HEK293 (cell line): ENCODE measurements at regions not wholly inside any gene's neighbourhood (a gene's known extent, or its start where the extent isn't known, plus 50 kb on each side); places are given as distances from the start of the nearest gene placed in this dataset.

ENCODE experiments used
- CTCF ChIA-PET: fragments of 350-600 bp; formaldehyde crosslinking; extraction: SDS; loops from one replicate; lab custom pipeline; 2021; ENCODE audit warnings: antibody characterized with exemption; lab: Yijun Ruan, JAX
- POLR2A ChIA-PET: fragments of 300-600 bp; formaldehyde crosslinking; extraction: SDS; loops from one replicate; lab custom pipeline; 2020; ENCODE audit warnings: antibody characterized with exemption, inconsistent platforms; lab: Yijun Ruan, JAX
- H3K27ac ChIP-seq: fragments of 200-500 bp; sonication (Bioruptor generic); 2 replicates; pipeline ENCODE4 v1.5.1; 2014; ENCODE audit warnings: low read depth, low read length, control low read depth, inconsistent platforms; ENCODE audit errors: extremely low read depth
- H3K36me3 ChIP-seq, 2 experiments: fragments of 200-500 bp in 1 of 2; sonication (Bioruptor generic) in 1 of 2; 1 replicate in 1 of 2; 2 replicates in 1 of 2; pipeline ENCODE4 v1.5.1; 2014 to 2017; ENCODE audit warnings: inconsistent platforms in 2 of 2, low read length in 2 of 2; ENCODE audit not compliant: control insufficient read depth in 2 of 2, insufficient read depth in 1 of 2
- H3K4me1 ChIP-seq: fragments of 200-500 bp; sonication (Bioruptor generic); 2 replicates; pipeline ENCODE4 v1.5.1; 2014; ENCODE audit warnings: mild to moderate bottlenecking, low read length, inconsistent platforms; ENCODE audit not compliant: control insufficient read depth, insufficient read depth
- H3K4me3 ChIP-seq: 2 replicates; pipeline ENCODE4 v1.5.1; 2011; ENCODE audit warnings: low read depth, mild to moderate bottlenecking, control low read depth, low read length, moderate library complexity
- H3K9me3 ChIP-seq: fragments of 200-500 bp; sonication (Bioruptor generic); 2 replicates; pipeline ENCODE4 v1.5.1; 2014; ENCODE audit warnings: low read depth, low read length, inconsistent platforms; ENCODE audit not compliant: control insufficient read depth, insufficient read depth
- ELK4 ChIP-seq: IDR thresholded peaks from 2 replicates; pipeline ENCODE4 v1.6.1; 2011; ENCODE audit warnings: mild to moderate bottlenecking, low read depth, low read length, borderline replicate concordance
- GLI2 ChIP-seq: fragments of 450-650 bp; formaldehyde crosslinking; IDR thresholded peaks from 2 replicates; pipeline ENCODE4; 2017; ENCODE audit warnings: missing biosample characterization, missing genetic modification characterization, low read depth, borderline replicate concordance
- KLF16 ChIP-seq: fragments of 450-650 bp; formaldehyde crosslinking; IDR thresholded peaks from 2 replicates; pipeline ENCODE4 v1.5.1; 2017; ENCODE audit warnings: missing biosample characterization, missing genetic modification characterization
- PRDM6 ChIP-seq: fragments of 450-650 bp; formaldehyde crosslinking; IDR thresholded peaks from 2 replicates; pipeline ENCODE4 v1.5.1; 2017; ENCODE audit warnings: missing biosample characterization, missing genetic modification characterization
- SCRT1 ChIP-seq: fragments of 450-650 bp; formaldehyde crosslinking; IDR thresholded peaks from 2 replicates; pipeline ENCODE4 v1.5.1; 2016; ENCODE audit warnings: missing biosample characterization, missing genetic modification characterization, borderline replicate concordance
- SETDB1 ChIP-seq: IDR thresholded peaks from one replicate; pipeline ENCODE4 v1.6.1; 2017; ENCODE audit warnings: mild to moderate bottlenecking, low read length, moderate library complexity, mixed read lengths; ENCODE audit not compliant: insufficient read length
- SP2 ChIP-seq: fragments of 450-650 bp; formaldehyde crosslinking; IDR thresholded peaks from 2 replicates; pipeline ENCODE4 v1.5.1; 2016; ENCODE audit warnings: missing biosample characterization, missing genetic modification characterization
- TCF7L2 ChIP-seq: IDR thresholded peaks from 2 replicates; pipeline ENCODE4 v1.6.1; 2011; ENCODE audit warnings: low read depth, mild to moderate bottlenecking, inconsistent platforms, low read length, moderate library complexity, borderline replicate concordance
- ZBTB1 ChIP-seq: fragments of 450-650 bp; formaldehyde crosslinking; IDR thresholded peaks from 2 replicates; pipeline ENCODE4 v1.5.1; 2016; ENCODE audit warnings: missing biosample characterization, missing genetic modification characterization
- ZBTB17 ChIP-seq: fragments of 450-650 bp; formaldehyde crosslinking; IDR thresholded peaks from 2 replicates; pipeline ENCODE4 v1.5.1; 2016; ENCODE audit warnings: missing biosample characterization, missing genetic modification characterization
- ZFHX2 ChIP-seq: fragments of 450-650 bp; formaldehyde crosslinking; conservative IDR thresholded peaks from 2 replicates; pipeline ENCODE4 v1.5.1; 2016; ENCODE audit warnings: missing biosample characterization, missing genetic modification characterization
- ZNF132 ChIP-seq: fragments of 450-650 bp; formaldehyde crosslinking; IDR thresholded peaks from 2 replicates; pipeline ENCODE4 v1.5.1; 2017; ENCODE audit warnings: missing biosample characterization, missing genetic modification characterization, borderline replicate concordance
- ZNF19 ChIP-seq: fragments of 450-650 bp; formaldehyde crosslinking; IDR thresholded peaks from 2 replicates; pipeline ENCODE4; 2016; ENCODE audit warnings: missing biosample characterization, missing genetic modification characterization, low read depth
- ZNF23 ChIP-seq: fragments of 450-650 bp; formaldehyde crosslinking; IDR thresholded peaks from 2 replicates; pipeline ENCODE4 v1.5.1; 2016; ENCODE audit warnings: missing biosample characterization, missing genetic modification characterization, borderline replicate concordance
- ZNF366 ChIP-seq: fragments of 450-650 bp; formaldehyde crosslinking; conservative IDR thresholded peaks from 2 replicates; pipeline ENCODE4 v1.5.1; 2016; ENCODE audit warnings: missing biosample characterization, missing genetic modification characterization
- ZNF394 ChIP-seq: fragments of 450-650 bp; formaldehyde crosslinking; IDR thresholded peaks from 2 replicates; pipeline ENCODE4 v1.5.1; 2016; ENCODE audit warnings: missing biosample characterization, missing genetic modification characterization, mild to moderate bottlenecking, moderate library complexity, borderline replicate concordance
- ZNF423 ChIP-seq: fragments of 450-650 bp; formaldehyde crosslinking; IDR thresholded peaks from 2 replicates; pipeline ENCODE4 v1.5.1; 2016; ENCODE audit warnings: missing biosample characterization, missing genetic modification characterization
- ZNF530 ChIP-seq: fragments of 450-650 bp; formaldehyde crosslinking; IDR thresholded peaks from 2 replicates; pipeline ENCODE4 v1.5.1; 2016; ENCODE audit warnings: low read depth, missing biosample characterization, missing genetic modification characterization
- ZNF571 ChIP-seq: fragments of 450-650 bp; formaldehyde crosslinking; IDR thresholded peaks from 2 replicates; pipeline ENCODE4 v1.5.0; 2017; ENCODE audit warnings: missing biosample characterization, missing genetic modification characterization
- ZNF600 ChIP-seq: fragments of 450-650 bp; formaldehyde crosslinking; IDR thresholded peaks from 2 replicates; pipeline ENCODE4 v1.5.1; 2016; ENCODE audit warnings: missing biosample characterization, missing genetic modification characterization
- ZNF677 ChIP-seq: fragments of 450-650 bp; IDR thresholded peaks from 2 replicates; pipeline ENCODE4 v1.5.0; 2018; ENCODE audit warnings: missing biosample characterization, mild to moderate bottlenecking, missing genetic modification characterization, moderate library complexity
- ZNF768 ChIP-seq: fragments of 450-650 bp; formaldehyde crosslinking; IDR thresholded peaks from 2 replicates; pipeline ENCODE4 v1.5.1; 2018; ENCODE audit warnings: missing biosample characterization, mild to moderate bottlenecking, missing genetic modification characterization
- ZSCAN23 ChIP-seq: fragments of 450-650 bp; formaldehyde crosslinking; IDR thresholded peaks from 2 replicates; pipeline ENCODE4 v1.5.1; 2016; ENCODE audit warnings: missing biosample characterization, missing genetic modification characterization

- Histone ChIP-seq H3K36me3 (no peaks in the 10 kb centered on the region), H3K4me3 (no peak overlapping the region), H3K27ac (no peak overlapping the region), H3K9me3 (no peaks in the 10 kb centered on the region), H3K4me1 (no peaks in the 10 kb centered on the region)
- ChIA-PET CTCF (no interaction called here), POLR2A (no interaction called here)
- TF ChIP-seq ZNF19 (tag by site-specific recombination): no peak
- TF ChIP-seq, all 188 proteins: peak for 0
These were observed 578.4 kb downstream of the CDH11 start for GRCh38 chr16:64543441-64543840.

DNA sequence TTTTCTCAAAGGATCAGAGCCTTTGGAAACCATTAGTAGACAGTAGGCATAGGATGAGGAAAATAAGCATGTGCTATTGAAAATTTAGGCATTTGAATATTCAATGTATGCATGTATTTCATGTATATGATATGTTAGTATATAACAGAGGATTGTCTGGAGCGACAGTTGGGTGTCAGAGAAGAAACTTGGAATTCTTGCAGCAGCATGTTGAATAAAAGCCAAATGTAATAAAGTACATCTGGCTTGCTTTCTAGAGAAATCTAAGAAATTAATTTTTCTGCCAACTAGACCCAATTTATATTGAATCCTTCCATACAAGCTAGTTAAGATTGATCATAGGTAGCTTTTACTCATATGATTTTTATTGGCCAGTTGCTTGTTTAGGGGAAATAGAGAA is 578.8 kb downstream of the CDH11 start:
- ChIA-PET CTCF (no interaction called here), POLR2A (no interaction called here)
- H3K27ac ChIP-seq: no peak overlapping the region
- H3K4me3 ChIP-seq: no peak overlapping the region
- TF ChIP-seq SCRT1: no peak
- no peak for TF ChIP-seq SP2 (tag by site-specific recombination)
- no peak for TF ChIP-seq ZSCAN23 (tag by site-specific recombination)
- TF ChIP-seq ZNF366 (tag by site-specific recombination): no peak
- no peaks in the 10 kb centered on the region for H3K9me3 ChIP-seq
- no peaks in the 10 kb centered on the region for H3K4me1 ChIP-seq
- no peaks in the 10 kb centered on the region for H3K36me3 ChIP-seq

- ChIA-PET CTCF (no interaction called here), POLR2A (no interaction called here)
- H3K4me1 ChIP-seq: no peaks in the 10 kb centered on the region
- no peaks in the 10 kb centered on the region for H3K36me3 ChIP-seq
- no peaks in the 10 kb centered on the region for H3K9me3 ChIP-seq
- H3K27ac ChIP-seq: no peak overlapping the region
- no peak overlapping the region for H3K4me3 ChIP-seq
- TF ChIP-seq ZFHX2 (tag by site-specific recombination): no peak
- TF ChIP-seq KLF16: no peak
- no peak for TF ChIP-seq ZBTB1 (tag by site-specific recombination)
- no peak for TF ChIP-seq TCF7L2
- no peak for TF ChIP-seq GLI2 (tag by site-specific recombination)
- TF ChIP-seq ZNF530: no peak
- no peak for TF ChIP-seq ZNF768 (tag by site-specific recombination)
- TF ChIP-seq ZNF571 (tag by site-specific recombination): no peak
- no peak for TF ChIP-seq ELK4
These were observed 579.7 kb downstream of the CDH11 start for GRCh38 chr16:64542152-64542551.

- POLR2A ChIA-PET: no interaction called here
- TF ChIP-seq ZNF423 (tag by site-specific recombination) (no peak), ZNF677 (no peak)
- TF ChIP-seq, all 188 proteins: peak for 0
- CTCF ChIA-PET: no interaction called here
- Histone ChIP-seq H3K4me3 (no peak overlapping the region), H3K27ac (no peak overlapping the region), H3K36me3 (no peaks in the 10 kb centered on the region), H3K9me3 (no peaks in the 10 kb centered on the region), H3K4me1 (no peaks in the 10 kb centered on the region)
These were observed 580.2 kb downstream of the CDH11 start for GRCh38 chr16:64541621-64542020.

DNA sequence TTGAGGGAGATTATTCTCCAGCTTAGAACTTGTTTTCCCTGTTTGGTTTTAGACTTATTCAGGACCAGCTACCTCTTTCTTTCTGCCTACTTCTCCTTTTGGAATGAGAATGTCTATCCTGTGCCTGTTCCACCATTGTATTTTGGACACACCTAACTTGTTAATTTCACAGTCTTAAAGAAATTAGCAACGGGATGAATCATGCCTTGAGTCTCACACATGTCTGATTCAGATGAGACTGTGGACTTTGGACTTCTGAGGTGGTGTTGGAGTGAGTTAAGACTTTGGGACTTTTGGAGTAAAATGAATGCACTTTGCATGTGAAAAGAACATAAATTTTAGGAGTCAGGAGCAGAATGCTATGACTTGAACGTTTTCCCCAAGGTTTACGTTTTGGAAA is 581.4 kb downstream of the CDH11 start:
- H3K27ac ChIP-seq: no peak overlapping the region
- ChIA-PET CTCF (no interaction called here), POLR2A (no interaction called here)
- H3K9me3 ChIP-seq: no peaks in the 10 kb centered on the region
- H3K4me1 ChIP-seq: no peaks in the 10 kb centered on the region
- no peak overlapping the region for H3K4me3 ChIP-seq
- no peaks in the 10 kb centered on the region for H3K36me3 ChIP-seq
- no peak for TF ChIP-seq ZNF23 (tag by site-specific recombination)
- TF ChIP-seq PRDM6 (tag by site-specific recombination): no peak
- TF ChIP-seq ZBTB17 (tag by site-specific recombination): no peak
- TF ChIP-seq ZNF394 (tag by site-specific recombination): no peak
- TF ChIP-seq ZNF600 (tag by site-specific recombination): no peak
- TF ChIP-seq ZNF132 (tag by site-specific recombination): no peak
- no peak for TF ChIP-seq SETDB1
